ENCODE measurements at regions not wholly inside any gene's neighbourhood (a gene's known extent, or its start where the extent isn't known, plus 50 kb on each side); places are given as distances from the start of the nearest gene placed in this dataset.

- intact Hi-C loops (cut with DNase I; ENCODE audit: low total_unique reads) = no loop called here
- no peaks in the 10 kb centered on the region for H3K4me1 ChIP-seq
- no peak overlapping the region for H3K27ac ChIP-seq
- no peaks in the 10 kb centered on the region for H3K9me3 ChIP-seq
- no peak for DNase-seq (ENCODE audit: low spot score in 2 of 2)
- no peaks in the 10 kb centered on the region for H3K36me3 ChIP-seq
- TF ChIP-seq POLR2A (IDR thresholded peaks at IDR 0.05) = no peak
- TF ChIP-seq POLR2AphosphoS5 (IDR thresholded peaks at IDR 0.05) = no peak
- TF ChIP-seq, protein P1, sequence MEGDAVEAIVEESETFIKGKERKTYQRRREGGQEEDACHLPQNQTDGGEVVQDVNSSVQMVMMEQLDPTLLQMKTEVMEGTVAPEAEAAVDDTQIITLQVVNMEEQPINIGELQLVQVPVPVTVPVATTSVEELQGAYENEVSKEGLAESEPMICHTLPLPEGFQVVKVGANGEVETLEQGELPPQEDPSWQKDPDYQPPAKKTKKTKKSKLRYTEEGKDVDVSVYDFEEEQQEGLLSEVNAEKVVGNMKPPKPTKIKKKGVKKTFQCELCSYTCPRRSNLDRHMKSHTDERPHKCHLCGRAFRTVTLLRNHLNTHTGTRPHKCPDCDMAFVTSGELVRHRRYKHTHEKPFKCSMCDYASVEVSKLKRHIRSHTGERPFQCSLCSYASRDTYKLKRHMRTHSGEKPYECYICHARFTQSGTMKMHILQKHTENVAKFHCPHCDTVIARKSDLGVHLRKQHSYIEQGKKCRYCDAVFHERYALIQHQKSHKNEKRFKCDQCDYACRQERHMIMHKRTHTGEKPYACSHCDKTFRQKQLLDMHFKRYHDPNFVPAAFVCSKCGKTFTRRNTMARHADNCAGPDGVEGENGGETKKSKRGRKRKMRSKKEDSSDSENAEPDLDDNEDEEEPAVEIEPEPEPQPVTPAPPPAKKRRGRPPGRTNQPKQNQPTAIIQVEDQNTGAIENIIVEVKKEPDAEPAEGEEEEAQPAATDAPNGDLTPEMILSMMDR (IDR thresholded peaks at IDR 0.05) = no peak
- no peak overlapping the region for H3K4me3 ChIP-seq
- no peaks in the 10 kb centered on the region for H3K27me3 ChIP-seq
Observed at GRCh38 chr7:156115582-156115981, 303.3 kb upstream of the SHH start.

DNA sequence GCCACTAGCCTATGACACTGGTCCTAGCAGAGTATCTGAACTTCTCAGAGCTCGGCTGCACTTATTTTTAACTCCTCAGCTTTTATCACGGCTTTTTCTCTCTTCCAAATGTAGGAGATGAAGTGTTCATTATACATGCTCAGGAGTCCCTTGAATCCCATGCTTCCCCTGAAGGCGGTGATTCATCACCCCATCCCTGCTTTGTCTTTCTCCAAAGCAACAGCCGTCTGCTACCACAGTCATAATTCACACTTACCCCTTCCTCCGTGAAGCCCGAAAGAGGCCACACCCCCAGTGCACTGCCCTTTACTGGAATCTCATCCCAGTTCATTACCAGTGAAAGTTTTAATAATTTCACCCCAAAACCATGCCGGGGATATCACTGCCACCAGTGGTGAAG is 301.5 kb upstream of the SHH start:
- no peaks in the 10 kb centered on the region for H3K9me3 ChIP-seq
- H3K4me3 ChIP-seq = no peak overlapping the region
- no peak for DNase-seq (ENCODE audit: low spot score in 2 of 2)
- no peak overlapping the region for H3K27ac ChIP-seq
- H3K36me3 ChIP-seq = no peaks in the 10 kb centered on the region
- no peaks in the 10 kb centered on the region for H3K27me3 ChIP-seq
- TF ChIP-seq, protein P1 (IDR thresholded peaks at IDR 0.05) = no peak
- no peak for TF ChIP-seq POLR2A (IDR thresholded peaks at IDR 0.05)
- TF ChIP-seq POLR2AphosphoS5 (IDR thresholded peaks at IDR 0.05) = no peak
- no peaks in the 10 kb centered on the region for H3K4me1 ChIP-seq
- intact Hi-C loops (cut with DNase I; ENCODE audit: low total_unique reads) = no loop called here

DNA sequence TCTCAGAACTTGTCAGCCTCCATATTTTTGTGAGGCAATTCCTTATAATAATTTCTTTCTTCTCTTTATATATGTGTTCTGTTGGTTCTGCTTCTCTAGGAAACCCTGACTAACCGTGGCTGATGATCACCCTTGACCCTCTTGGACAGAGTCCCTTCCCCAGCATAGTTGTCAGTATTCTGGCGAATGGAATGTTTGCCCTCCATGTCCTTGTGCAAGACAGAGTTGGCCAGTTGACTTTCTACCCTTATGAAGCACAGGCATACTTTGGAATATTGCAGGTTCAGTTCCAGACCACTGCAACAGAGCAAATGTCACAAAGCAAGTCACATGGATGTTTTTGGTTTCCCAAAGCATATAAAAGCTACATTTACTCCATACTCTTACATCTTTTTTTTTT is 297.7 kb upstream of the SHH start:
- intact Hi-C loops (cut with DNase I; ENCODE audit: low total_unique reads) = loop anchor here (1.0 kb wide), 1 partner anchor 48 kb away; no protein-coding TSS in a partner anchor
- no peak for TF ChIP-seq POLR2AphosphoS5 (IDR thresholded peaks at IDR 0.05)
- TF ChIP-seq POLR2A (IDR thresholded peaks at IDR 0.05) = no peak
- TF ChIP-seq, protein P1 (IDR thresholded peaks at IDR 0.05) = no peak
- Histone ChIP-seq H3K9me3 (no peaks in the 10 kb centered on the region), H3K4me3 (no peak overlapping the region), H3K36me3 (no peaks in the 10 kb centered on the region), H3K4me1 (no peaks in the 10 kb centered on the region), H3K27ac (no peak overlapping the region), H3K27me3 (peaks cover 0 to 4% of the 10 kb centered on the region in 2 donors)
- no peak for DNase-seq (ENCODE audit: low spot score in 2 of 2)

- H3K27ac ChIP-seq = no peak overlapping the region
Observed at GRCh38 chr7:156109076-156109475, 296.8 kb upstream of the SHH start.

DNA sequence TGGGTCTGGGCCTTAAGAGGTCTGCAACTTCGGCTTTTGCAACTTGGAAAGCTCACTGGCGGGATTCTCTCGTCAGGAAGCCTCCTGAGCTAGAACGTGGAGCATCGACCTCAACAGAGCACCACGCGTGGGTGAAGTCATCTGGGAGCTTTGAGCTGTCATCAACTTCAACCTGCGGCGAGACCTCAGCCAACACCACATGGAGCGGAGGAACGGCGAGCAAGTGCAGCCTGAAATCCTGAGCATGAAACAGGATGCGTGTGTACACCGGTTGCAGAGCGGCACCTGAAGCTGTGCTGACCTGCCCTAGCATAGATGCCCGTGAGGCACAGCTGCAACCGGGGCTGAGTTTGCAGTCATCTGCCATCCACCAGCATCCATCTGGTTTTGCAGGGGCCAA is 295.7 kb upstream of the SHH start:
- Histone ChIP-seq H3K27me3 (peaks cover 0 to 4% of the 10 kb centered on the region in 2 donors), H3K27ac (no peak overlapping the region), H3K36me3 (no peaks in the 10 kb centered on the region), H3K4me1 (no peaks in the 10 kb centered on the region), H3K4me3 (no peak overlapping the region), H3K9me3 (no peaks in the 10 kb centered on the region)
- intact Hi-C loops (cut with DNase I; ENCODE audit: low total_unique reads) = no loop called here
- TF ChIP-seq, protein P1 (IDR thresholded peaks at IDR 0.05) = no peak
- TF ChIP-seq POLR2AphosphoS5 (IDR thresholded peaks at IDR 0.05) (no peak), POLR2A (IDR thresholded peaks at IDR 0.05) (no peak)
- no peak for DNase-seq (ENCODE audit: low spot score in 2 of 2)

More at GRCh38 chr7:156109076-156109475, 296.8 kb upstream of the SHH start:
- Histone ChIP-seq H3K4me3 (no peak overlapping the region), H3K36me3 (no peaks in the 10 kb centered on the region), H3K9me3 (no peaks in the 10 kb centered on the region), H3K4me1 (no peaks in the 10 kb centered on the region), H3K27me3 (peaks cover 0 to 4% of the 10 kb centered on the region in 2 donors)
- no peak for TF ChIP-seq POLR2AphosphoS5 (IDR thresholded peaks at IDR 0.05)
- no peak for TF ChIP-seq POLR2A (IDR thresholded peaks at IDR 0.05)
- TF ChIP-seq, protein P1 (IDR thresholded peaks at IDR 0.05) = no peak
- intact Hi-C loops (cut with DNase I; ENCODE audit: low total_unique reads) = loop anchor here (1.0 kb wide), 1 partner anchor 47 kb away; no protein-coding TSS in a partner anchor
- no peak for DNase-seq (ENCODE audit: low spot score in 2 of 2)

Data from breast epithelium (tissue), 4 donors.